ENCODE measurements at regions not wholly inside any gene's neighbourhood (a gene's known extent, or its start where the extent isn't known, plus 50 kb on each side); places are given as distances from the start of the nearest gene placed in this dataset.

DNA sequence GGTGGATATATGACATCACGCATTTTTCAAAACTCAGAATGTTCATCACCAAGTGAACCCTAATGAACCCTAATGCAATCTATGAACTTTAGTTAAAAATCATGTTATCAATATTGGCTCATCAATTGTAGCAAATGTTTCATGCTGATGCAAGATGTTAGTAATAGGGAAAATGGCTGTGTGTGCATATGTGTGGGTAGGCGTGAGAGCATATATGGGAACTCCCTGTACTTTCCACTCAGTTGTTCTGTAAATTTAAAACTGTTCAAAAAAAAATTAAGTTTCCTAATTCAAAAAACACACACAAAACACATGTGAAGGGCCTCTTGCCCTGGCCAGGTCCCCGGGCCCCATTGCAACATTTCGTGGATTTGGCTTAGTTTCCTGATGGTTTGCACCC, 89.7 kb upstream of the PROK2 start:
- Histone ChIP-seq H3F3A (replicated peaks; ENCODE audit: insufficient read depth) (no peaks in the 10 kb centered on the region), H3K79me2 (ENCODE audit: insufficient read depth) (no peaks in the 10 kb centered on the region), H3K4me2 (no peak overlapping the region), H3K4me3 (ENCODE audit: low read depth in 2 of 2, low read length in 1 of 2) (no peak overlapping the region), H4K20me1 (ENCODE audit: insufficient read depth) (no peaks in the 10 kb centered on the region), H3K36me3 (replicated peaks in 1 of 2; ENCODE audit: control insufficient read depth in 1 of 2, insufficient read depth in 2 of 2, low read length in 1 of 2) (no peaks in the 10 kb centered on the region), H3K9ac (no peak overlapping the region), H2AFZ (ENCODE audit: low read depth) (no peak overlapping the region), H3K27me3 (ENCODE audit: insufficient read depth) (peaks cover 6% of the 10 kb centered on the region; the same call in 1 of the 2 replicates), H3K9me3 (no peaks in the 10 kb centered on the region), H3K27ac (ENCODE audit: low read depth in 2 of 2, low read length in 1 of 2) (no peak overlapping the region), H3K9me2 (no peaks in the 10 kb centered on the region), H3K4me1 (ENCODE audit: control insufficient read depth in 1 of 2, insufficient read depth in 2 of 2, low read depth in 1 of 2, low read length in 1 of 2) (peaks cover 0 to 11% of the 10 kb centered on the region in 2 experiments; a peak in 1 of 4 replicates)
- DNase-seq = no peak
- CTCF ChIA-PET = interaction anchor here (0.6 to 5.6 kb wide), 47 partner anchors 9 to 1214 kb away, joined by 3 to 77 read pairs (median 5); partner anchors contain the start of genes GPR27 and SHQ1
- POLR2A ChIA-PET = no interaction called here
- no peak for TF ChIP-seq ZBTB33 (IDR thresholded peaks at IDR 0.05; ENCODE audit: borderline replicate concordance, low read depth)
- no peak for TF ChIP-seq MAX (IDR thresholded peaks at IDR 0.05; ENCODE audit: low read depth)
- TF ChIP-seq, protein P1, sequence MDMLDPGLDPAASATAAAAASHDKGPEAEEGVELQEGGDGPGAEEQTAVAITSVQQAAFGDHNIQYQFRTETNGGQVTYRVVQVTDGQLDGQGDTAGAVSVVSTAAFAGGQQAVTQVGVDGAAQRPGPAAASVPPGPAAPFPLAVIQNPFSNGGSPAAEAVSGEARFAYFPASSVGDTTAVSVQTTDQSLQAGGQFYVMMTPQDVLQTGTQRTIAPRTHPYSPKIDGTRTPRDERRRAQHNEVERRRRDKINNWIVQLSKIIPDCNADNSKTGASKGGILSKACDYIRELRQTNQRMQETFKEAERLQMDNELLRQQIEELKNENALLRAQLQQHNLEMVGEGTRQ (IDR thresholded peaks at IDR 0.05; ENCODE audit: borderline replicate concordance, low read depth, low read length) = no peak
- TF ChIP-seq FOXM1 (IDR thresholded peaks at IDR 0.05; ENCODE audit: low read depth) = no peak
- no peak for TF ChIP-seq GATA2 (CRISPR knock-in tag; IDR thresholded peaks at IDR 0.05)
- no peak for TF ChIP-seq JUND (IDR thresholded peaks at IDR 0.05)
- TF ChIP-seq TEAD4 (IDR thresholded peaks at IDR 0.05; ENCODE audit: borderline replicate concordance, insufficient read depth) = no peak
- TF ChIP-seq, protein P2, sequence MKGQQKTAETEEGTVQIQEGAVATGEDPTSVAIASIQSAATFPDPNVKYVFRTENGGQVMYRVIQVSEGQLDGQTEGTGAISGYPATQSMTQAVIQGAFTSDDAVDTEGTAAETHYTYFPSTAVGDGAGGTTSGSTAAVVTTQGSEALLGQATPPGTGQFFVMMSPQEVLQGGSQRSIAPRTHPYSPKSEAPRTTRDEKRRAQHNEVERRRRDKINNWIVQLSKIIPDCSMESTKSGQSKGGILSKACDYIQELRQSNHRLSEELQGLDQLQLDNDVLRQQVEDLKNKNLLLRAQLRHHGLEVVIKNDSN (IDR thresholded peaks at IDR 0.05; ENCODE audit: borderline replicate concordance, low read depth) = no peak
- WGBS (ENCODE audit: low lambda C conversion rate) = 72% methylated on average over 4 of the region's 4 CpGs

- Histone ChIP-seq H3K9me3 (peaks cover 2% of the 10 kb centered on the region; the same call in 1 of the 2 replicates), H3K79me2 (ENCODE audit: insufficient read depth) (no peaks in the 10 kb centered on the region), H3K4me3 (ENCODE audit: low read depth in 2 of 2, low read length in 1 of 2) (no peak overlapping the region), H3K4me2 (no peak overlapping the region), H3K9me2 (no peaks in the 10 kb centered on the region), H3K27me3 (ENCODE audit: insufficient read depth) (no peaks in the 10 kb centered on the region), H2AFZ (ENCODE audit: low read depth) (no peak overlapping the region), H3K36me3 (replicated peaks in 1 of 2; ENCODE audit: control insufficient read depth in 1 of 2, insufficient read depth in 2 of 2, low read length in 1 of 2) (no peaks in the 10 kb centered on the region), H3K4me1 (ENCODE audit: control insufficient read depth in 1 of 2, insufficient read depth in 2 of 2, low read depth in 1 of 2, low read length in 1 of 2) (peaks cover 0 to 11% of the 10 kb centered on the region in 2 experiments; a peak in 1 of 4 replicates), H3F3A (replicated peaks; ENCODE audit: insufficient read depth) (no peaks in the 10 kb centered on the region), H4K20me1 (ENCODE audit: insufficient read depth) (no peaks in the 10 kb centered on the region), H3K27ac (ENCODE audit: low read depth in 2 of 2, low read length in 1 of 2) (no peak overlapping the region), H3K9ac (no peak overlapping the region)
- ChIA-PET CTCF (interaction anchor here (0.8 to 4.5 kb wide), 4 partner anchors 14 to 949 kb away, joined by 3 to 44 read pairs (median 16); no protein-coding TSS in a partner anchor), POLR2A (no interaction called here)
- no peak for DNase-seq
- 72% methylated on average over 8 of the region's 10 CpGs for WGBS (ENCODE audit: low lambda C conversion rate)
- TF ChIP-seq REST (IDR thresholded peaks at IDR 0.05; ENCODE audit: low read depth, low read length) (no peak), NRF1 (IDR thresholded peaks at IDR 0.05; ENCODE audit: low read depth, low read length) (no peak), GABPA (IDR thresholded peaks at IDR 0.05; ENCODE audit: low read depth) (no peak), PBX3 (IDR thresholded peaks at IDR 0.05) (no peak), RAD21 (IDR thresholded peaks at IDR 0.05; ENCODE audit: low read length) (no peak), YY1 (IDR thresholded peaks at IDR 0.05; ENCODE audit: low read depth) (no peak), TEAD4 (IDR thresholded peaks at IDR 0.05; ENCODE audit: borderline replicate concordance, insufficient read depth) (no peak)
- TF ChIP-seq, protein P1 (IDR thresholded peaks at IDR 0.05; ENCODE audit: borderline replicate concordance, low read depth, low read length) = no peak
- TF ChIP-seq, protein P2 (IDR thresholded peaks at IDR 0.05; ENCODE audit: borderline replicate concordance, low read depth) = no peak
Observed at GRCh38 chr3:71873093-71873611, 88.2 kb upstream of the PROK2 start.
